HG02763 (cell line): ENCODE measurements at regions not wholly inside any gene's neighbourhood (a gene's known extent, or its start where the extent isn't known, plus 50 kb on each side); places are given as distances from the start of the nearest gene placed in this dataset.

Experiments used
- ATAC-seq: cut with Tn5 transposase; IDR thresholded peaks from one replicate; pipeline ENCODE4 v1.9.1; 2021; ENCODE audit warnings: mild to moderate bottlenecking, moderate library complexity; ENCODE audit not compliant: unreplicated experiment

- ATAC-seq = no peak
Measured at GRCh38 chr11:115670538-115671205, 166.5 kb upstream of the CADM1 start.

- no peak for ATAC-seq
Measured at GRCh38 chr11:115665958-115666357, 161.7 kb upstream of the CADM1 start.

- ATAC-seq = no peak
Measured at GRCh38 chr11:115665175-115665821, 161.1 kb upstream of the CADM1 start.

GRCh38 chr11:115664313-115664712 lies 160.1 kb upstream of the CADM1 start:
- ATAC-seq = no peak

- ATAC-seq = no peak
Measured at GRCh38 chr11:115663790-115664189, 159.6 kb upstream of the CADM1 start.

- no peak for ATAC-seq
Measured at GRCh38 chr11:115660030-115660805, 156.0 kb upstream of the CADM1 start.

GRCh38 chr11:115659061-115659963 lies 155.1 kb upstream of the CADM1 start:
- ATAC-seq = no peak

GRCh38 chr11:115657586-115657985 lies 153.4 kb upstream of the CADM1 start:
- no peak for ATAC-seq

- no peak for ATAC-seq
Measured at GRCh38 chr11:115656669-115657068, 152.5 kb upstream of the CADM1 start.

- ATAC-seq = no peak
Measured at GRCh38 chr11:115656041-115656440, 151.8 kb upstream of the CADM1 start.

GRCh38 chr11:115654792-115655191 lies 150.6 kb upstream of the CADM1 start:
- ATAC-seq = no peak

- no peak for ATAC-seq
Measured at GRCh38 chr11:115653926-115654325, 149.7 kb upstream of the CADM1 start.

GRCh38 chr11:115653076-115653475 lies 148.9 kb upstream of the CADM1 start:
- no peak for ATAC-seq

GRCh38 chr11:115652496-115652895 lies 148.3 kb upstream of the CADM1 start:
- no peak for ATAC-seq

- ATAC-seq = no peak
Measured at GRCh38 chr11:115652094-115652493, 147.9 kb upstream of the CADM1 start.

GRCh38 chr11:115649461-115649860 lies 145.2 kb upstream of the CADM1 start:
- ATAC-seq = no peak

- ATAC-seq = no peak
Measured at GRCh38 chr11:115645631-115646317, 141.6 kb upstream of the CADM1 start.

- no peak for ATAC-seq
Measured at GRCh38 chr11:115644856-115645255, 140.6 kb upstream of the CADM1 start.

GRCh38 chr11:115643549-115644270 lies 139.5 kb upstream of the CADM1 start:
- ATAC-seq = no peak

GRCh38 chr11:115642660-115643059 lies 138.4 kb upstream of the CADM1 start:
- no peak for ATAC-seq
